ENCODE measurements at regions not wholly inside any gene's neighbourhood (a gene's known extent, or its start where the extent isn't known, plus 50 kb on each side); places are given as distances from the start of the nearest gene placed in this dataset.
"Not testable (repeated sequence)": the region's sequence is repeated elsewhere in the genome, so short reads cannot be mapped to it uniquely, and the experiment has no call there.

DNA sequence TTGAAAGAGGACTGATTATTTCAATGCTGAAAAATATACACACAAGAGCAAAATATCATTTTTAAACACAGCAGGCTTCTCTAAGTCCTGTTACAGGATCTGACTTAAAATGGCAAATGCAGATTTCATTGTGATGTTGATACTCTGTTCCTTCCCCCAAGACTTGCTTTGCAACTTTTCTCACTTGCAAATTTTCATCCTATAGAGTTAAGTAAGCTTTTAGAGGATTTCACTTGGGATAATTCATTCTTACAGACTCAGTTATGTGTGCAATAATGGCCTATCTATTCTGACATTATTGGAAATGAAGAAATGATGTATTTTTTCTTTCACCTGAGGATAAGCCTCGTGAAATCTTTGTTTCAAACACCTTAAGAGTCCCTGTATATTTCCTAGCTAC, 2403.2 kb downstream of the ARAP2 start:
- DNase-seq (ENCODE audit: low read depth), result no peak

DNA sequence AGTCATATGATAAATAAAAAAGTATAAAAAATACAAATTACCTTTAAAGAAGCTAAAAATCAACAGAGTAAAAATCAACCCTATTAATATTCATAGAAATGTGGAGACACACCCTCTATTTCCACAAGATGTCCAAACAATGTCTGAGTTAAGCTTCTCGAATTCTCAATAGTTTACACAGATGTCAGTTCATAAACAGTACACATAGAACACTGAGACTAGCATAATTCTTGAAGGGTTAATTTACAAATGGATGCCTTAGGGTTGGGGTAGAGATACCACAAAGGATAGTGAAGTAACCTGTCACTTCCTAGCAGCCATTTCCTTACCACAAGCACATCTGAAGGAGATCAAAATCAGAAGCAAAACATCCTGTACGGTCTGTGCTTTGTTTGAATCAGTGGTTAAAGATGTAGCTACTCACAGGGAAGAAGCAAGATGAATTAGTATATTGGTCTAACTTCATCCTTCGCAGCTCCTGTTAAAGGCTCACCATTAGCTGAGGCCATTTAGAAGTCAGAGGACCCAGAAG, 2393.9 kb downstream of the ARAP2 start:
- peak; percentile 26 for DNase-seq (ENCODE audit: low read depth)

DNA sequence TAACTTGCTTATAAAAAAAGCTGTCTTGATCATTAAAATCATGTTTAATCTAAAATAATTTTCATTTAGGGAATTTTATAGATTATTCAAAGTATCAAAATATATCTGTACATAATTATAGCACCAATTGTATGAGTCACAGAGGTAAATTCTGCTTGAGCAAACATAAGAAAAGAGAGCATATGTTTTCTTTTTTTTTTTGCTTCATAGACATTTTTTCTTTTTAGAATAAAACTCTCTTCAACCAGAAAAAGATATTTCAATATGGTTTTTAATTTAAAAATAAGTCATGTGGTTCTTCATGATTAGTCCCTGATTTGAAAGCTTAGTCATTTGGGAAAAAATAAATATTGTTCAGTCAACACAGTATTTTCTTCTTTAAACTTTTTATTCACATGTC, 2390.6 kb downstream of the ARAP2 start:
- not testable (repeated sequence) for DNase-seq (ENCODE audit: low read depth)

DNA sequence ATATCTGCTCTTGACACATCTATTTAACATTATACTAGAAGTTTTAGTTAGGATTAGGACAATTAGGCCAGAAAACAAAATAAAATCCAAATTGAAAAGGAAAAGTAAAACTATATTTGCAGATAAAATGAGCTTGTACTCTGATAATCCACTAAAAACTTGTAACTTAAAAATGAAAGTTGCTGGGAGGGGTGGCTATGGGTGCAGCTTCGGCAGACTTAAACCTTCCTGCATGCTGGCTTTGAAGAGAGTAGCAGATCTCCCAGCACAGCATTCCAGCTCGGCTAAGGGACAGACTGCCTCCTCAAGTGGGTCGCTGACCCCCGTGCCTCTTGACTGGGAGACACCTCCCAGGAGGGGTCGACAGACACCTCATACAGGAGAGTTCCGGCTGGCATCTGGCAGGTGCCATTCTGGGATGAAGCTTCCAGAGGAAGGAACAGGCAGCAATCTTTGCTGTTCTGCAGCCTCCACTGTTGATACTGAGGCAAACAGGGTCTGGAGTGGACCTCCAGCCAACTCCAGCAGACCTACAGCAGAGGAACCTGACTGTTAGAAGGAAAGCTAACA, 2379.9 kb downstream of the ARAP2 start:
- DNase-seq (ENCODE audit: low read depth), result no peak

DNA sequence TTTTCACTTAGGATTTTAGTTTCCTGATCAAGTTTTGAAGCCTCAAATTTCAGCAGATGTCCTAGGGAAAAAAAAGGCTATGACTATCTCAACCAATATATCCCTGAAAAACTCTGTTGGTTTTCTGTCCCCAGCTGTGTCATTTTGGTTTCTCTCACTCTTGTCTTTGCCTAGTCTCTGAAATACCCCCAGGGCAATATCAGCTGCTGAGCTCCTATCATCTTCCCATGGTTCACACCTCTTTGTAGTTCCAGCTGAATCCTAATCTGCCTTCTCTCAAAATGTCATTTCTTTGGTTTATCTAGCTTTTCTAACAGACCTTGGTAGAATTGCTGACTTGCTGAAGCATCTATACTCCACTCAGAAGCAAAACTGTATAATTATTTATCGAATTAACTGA, 2370.5 kb downstream of the ARAP2 start:
- DNase-seq (ENCODE audit: low read depth), result no peak

DNA sequence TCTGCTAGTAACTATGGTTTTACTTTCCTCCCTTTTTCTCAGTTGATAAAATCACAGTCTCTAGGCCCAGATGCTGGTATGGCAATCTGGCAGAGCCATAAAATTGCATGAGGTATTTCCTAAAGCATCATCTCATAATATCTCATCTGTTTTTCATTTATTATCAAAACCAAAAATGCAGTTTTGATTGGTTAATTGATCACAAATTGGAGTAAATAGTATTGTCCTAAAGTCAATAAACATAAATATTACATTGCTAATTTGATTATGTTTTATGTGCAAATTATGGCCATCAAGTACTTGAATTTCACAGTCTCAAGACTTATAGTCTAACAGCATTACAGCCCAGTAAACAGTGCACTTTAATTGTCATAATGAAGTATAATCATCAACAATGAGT, 2365.6 kb downstream of the ARAP2 start:
- no peak for DNase-seq (ENCODE audit: low read depth)

DNA sequence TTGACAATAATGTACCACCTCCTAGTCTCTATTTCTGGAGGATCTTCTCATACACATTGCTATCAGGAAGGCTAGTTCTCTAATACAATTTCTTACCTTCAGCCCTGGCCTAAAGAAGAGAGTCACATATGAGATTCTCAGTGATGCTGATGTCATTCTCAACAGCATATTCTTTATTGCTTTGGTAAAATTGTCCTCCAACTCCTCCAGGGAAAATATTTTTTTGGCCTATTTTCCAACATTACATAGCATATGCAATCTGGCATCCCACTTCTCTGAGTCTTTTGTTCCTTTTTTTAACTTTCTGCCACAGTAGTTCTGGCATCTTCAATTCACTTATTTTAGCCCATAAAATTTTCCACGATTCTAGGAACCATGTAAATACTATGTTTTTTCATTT, 2363.1 kb downstream of the ARAP2 start:
- DNase-seq (ENCODE audit: low read depth), result no peak

DNA sequence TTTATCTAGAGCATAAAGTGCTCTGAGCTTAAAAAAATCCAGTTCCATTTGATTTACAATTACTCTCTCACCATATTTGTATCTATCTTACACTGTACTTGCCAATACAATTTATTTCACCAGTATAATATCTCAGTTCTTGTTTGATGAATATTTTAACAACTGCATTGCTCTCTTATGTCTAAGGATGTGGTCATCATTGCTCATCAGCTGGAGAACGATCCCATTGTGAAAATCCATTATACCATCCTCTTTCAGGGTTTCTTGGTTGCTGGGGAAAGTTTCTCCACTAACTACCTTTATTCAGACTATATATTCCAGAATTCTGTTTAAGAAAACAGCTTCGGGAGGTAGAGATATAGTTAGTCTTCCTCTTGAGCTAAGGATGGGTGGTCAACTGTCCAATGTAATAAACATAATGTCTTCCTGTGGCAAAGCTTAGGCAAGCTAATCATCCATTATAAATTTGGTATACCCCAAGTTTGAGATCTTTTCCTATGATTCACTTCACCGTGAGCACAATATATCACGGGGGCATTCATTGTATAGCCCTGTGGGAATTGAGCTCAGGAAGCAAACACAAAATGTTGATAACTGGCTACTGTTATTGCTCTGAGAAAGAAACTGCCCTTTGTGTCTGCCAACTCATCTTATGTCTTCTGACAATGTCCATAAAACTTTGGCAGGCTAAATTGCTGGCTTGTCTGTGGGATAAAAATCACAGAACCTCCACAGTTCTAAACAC, 2361.9 kb downstream of the ARAP2 start:
- peak; percentile 63 for DNase-seq (ENCODE audit: low read depth)

DNA sequence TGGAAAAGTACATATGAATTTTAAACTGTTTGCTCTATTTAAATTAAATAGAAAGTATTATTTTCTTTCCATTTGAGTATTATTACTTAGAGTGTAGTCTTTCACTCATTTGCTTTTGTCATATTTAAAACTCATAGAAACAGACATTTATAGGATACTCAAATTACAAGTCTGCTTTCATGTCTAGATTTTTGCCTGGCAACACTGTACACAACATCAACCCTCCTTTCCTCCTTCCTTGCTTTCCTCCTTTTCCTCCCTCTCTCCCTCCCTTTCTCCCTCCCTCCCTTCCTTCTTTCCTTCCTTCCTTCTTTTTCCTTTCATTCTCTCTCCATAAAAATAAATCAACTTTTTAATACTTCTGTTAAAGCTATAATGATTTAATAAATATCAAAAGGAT, 2361.2 kb downstream of the ARAP2 start:
- no peak for DNase-seq (ENCODE audit: low read depth)

DNA sequence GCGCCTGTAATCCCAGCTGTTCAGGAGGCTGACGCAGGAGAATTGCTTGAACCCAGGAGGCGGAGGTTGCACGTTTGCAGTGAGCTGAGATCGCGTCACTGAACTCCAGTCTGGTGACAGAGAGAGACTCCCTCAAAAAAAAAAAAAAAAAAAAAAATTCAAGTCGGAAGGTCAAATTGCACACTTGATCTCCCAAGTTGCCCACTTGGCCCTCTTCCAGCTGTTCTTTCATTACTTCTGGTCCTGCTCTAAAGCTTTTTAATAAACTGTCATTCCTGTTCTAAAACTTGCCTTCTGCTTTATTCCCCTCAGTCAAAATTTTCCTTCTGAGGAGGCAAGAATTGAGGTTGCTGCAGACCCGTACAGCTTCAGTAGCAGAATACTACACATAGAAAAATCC, 2358.0 kb downstream of the ARAP2 start:
- DNase-seq (ENCODE audit: low read depth), result no peak

DNA sequence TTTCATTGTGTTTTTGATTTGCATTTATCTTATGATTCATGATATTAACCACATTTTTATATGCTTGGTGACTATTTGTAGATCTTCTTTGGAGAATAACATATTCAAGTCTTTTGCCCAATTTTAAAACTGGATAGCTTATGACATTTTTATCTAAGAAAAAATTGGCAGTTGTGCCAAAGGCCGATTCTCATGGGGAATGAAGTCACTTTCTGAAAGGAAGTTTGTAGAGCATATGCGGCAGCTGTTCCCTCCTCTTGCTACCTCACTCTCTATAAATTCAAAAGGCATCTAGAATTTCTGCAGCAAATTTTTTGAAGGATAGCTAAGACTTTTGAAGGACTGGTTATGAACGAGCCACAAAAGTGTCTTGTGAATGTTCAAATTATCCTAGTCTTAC, 2353.5 kb downstream of the ARAP2 start:
- DNase-seq (ENCODE audit: low read depth), result no peak

DNA sequence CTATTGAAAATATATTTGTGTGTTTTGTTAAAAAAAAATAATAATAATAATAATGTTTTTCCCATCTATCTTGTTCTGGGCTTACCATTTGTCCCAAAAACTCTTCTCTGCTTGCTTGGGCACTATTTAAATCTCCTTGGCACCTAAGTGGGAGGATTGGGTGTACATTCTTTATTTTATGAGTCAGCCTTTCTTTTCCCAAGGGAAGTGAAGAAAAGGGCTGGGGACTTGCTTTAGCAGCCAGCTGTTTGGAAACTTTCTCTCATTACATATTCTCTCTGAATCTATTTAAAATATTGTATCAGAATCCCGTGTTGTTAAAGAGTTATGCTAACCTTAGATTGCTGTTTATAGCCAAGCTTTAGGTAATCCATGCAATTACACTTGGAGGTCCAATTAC, 2332.4 kb downstream of the ARAP2 start:
- DNase-seq (ENCODE audit: low read depth), result peak; percentile 27

DNA sequence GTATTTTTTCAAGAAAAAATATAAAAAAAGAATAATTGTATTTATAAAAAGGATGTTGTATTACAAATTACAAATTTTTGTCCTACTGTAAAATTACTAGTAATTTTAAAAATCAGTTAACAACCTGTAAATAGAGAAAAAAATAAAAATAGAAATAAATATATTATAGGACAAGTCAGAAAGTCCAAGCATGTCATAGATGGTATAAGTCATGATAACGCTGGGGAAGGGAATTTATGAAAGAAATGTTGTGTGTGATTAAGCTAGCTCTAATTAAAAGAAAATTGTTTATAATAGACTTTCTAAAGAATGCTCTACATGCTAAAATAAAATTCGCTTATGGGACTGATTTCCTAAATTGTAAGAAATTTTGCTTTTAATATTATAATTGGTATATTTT, 2329.9 kb downstream of the ARAP2 start:
- no peak for DNase-seq (ENCODE audit: low read depth)

DNA sequence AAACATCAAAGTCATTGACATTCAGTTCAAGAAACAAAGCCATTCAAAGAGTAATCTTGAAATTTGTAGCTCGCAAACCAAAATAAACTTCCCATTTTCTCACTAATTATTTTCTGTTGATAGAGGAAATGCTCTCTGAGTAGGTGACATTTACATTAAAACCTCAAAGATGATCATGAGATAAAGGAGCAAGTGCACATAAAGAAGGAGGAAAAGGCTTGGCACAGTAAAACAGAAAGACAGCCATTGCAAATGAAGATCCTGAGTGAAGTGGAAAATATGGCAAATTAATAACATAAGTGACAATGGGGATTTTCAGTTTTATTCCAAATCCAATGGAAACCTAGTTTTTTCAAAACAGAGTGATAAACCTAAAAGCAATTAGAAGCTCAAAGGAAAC, 2320.8 kb downstream of the ARAP2 start:
- DNase-seq (ENCODE audit: low read depth), result no peak

DNA sequence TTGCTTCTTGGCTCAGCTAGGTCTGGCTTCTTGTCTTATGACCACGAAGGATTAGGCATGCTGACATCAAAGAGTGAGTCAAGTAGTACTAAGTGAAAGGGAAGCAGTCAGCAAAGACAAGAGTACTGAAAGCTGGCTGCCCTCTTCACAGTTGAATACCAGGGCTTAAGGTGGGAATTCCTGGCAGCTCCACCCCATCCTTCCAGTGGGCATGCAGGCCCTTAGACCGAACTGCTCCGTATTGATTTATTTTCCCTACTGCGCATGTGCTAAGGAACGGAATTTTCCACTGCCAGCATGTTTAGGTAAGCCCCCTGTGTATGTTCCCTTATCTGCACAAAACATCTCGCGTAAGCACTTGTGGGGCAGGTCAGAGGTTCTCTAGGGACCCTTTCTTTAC, 2320.1 kb downstream of the ARAP2 start:
- DNase-seq (ENCODE audit: low read depth), result peak; percentile 65

DNA sequence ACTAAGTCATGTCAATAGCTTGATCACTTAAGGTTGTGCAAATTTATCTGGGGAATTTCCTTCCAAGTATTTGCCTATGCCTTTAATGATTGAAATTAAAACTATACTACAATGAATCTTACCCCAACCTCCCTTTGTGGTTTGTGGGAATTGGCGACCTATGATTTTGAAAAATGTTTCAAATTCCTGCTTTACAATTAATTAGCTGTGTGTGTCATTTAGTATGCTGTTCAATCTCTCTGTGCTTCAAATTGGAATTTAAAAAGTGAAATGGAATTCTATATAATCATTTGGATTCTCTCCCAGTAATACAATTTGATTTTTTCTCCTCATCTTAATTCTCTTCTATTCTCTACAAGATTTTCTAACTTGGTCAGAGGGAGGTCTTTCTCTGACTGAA, 2319.5 kb downstream of the ARAP2 start:
- no peak for DNase-seq (ENCODE audit: low read depth)

DNA sequence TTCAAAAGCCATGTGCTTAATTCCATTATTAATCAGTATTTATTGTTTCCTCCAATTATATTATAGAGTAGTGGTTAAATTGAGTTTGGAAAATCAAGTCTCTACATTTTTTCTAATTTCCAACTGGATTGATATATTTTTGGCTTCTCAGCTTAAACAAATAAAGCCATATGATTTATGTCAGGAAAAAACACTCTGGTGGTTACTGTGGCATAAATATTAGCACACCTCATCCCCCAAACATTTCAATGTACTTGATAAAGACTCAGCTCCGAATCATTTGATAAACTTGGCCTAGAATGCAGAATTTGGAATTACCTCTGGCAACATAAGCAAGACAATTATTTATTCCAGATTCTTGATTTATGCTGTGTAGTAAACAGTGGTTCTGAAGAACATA, 2313.8 kb downstream of the ARAP2 start:
- no peak for DNase-seq (ENCODE audit: low read depth)

DNA sequence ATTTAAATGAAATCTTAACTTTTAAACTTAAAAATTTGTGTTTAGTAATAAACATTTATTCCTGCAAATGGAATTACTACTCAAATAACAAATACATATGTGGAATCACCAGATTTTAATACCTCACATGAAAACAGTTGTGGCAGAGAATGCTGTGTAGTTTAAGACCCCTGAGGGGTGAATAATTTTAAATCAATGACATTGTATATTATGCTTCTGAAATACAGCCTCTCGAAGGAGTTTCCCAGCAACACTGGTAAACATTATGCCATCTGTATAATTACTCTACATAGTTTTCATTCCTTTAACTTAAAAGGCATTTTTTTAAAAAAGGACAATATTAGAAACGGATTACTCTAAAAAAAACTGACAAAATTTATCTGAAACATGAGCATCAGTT, 2313.3 kb downstream of the ARAP2 start:
- DNase-seq (ENCODE audit: low read depth), result no peak

DNA sequence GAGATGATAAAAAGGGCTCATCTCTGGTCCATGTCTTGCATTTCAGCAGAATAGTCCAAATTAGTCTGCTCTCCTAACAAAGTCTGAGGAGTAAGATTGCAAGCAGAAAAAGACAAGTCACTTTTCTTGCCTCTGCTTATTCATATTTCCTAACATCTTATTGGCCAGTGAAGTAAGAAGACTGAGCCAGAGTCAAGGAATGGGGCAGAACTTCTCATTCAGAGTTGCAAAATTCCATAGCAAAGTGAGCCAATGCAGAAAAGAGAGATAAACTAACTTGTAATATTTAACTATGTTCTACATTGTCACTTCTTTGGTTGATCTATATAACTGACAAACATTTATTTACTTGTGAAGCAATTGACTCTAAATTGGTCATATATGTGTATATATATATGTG, 2304.0 kb downstream of the ARAP2 start:
- no peak for DNase-seq (ENCODE audit: low read depth)

DNA sequence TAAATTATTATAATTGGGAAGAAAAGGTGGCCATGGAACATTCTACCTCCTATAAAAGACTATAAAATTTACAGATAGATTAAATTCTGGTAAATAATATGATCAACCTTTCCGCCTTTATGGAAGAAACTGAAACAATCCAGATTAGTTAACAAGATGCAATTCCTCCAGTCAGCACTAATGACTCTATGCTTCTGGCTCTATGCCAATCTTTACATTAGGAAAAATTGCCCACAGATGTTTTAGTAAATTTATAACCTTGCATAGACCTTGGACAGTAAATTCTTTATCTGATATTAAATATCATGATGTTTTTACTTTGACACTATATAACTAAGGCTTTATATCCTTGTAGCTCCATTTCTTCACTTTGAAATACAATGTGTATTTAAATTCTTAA, 2302.5 kb downstream of the ARAP2 start:
- no peak for DNase-seq (ENCODE audit: low read depth)

DNA sequence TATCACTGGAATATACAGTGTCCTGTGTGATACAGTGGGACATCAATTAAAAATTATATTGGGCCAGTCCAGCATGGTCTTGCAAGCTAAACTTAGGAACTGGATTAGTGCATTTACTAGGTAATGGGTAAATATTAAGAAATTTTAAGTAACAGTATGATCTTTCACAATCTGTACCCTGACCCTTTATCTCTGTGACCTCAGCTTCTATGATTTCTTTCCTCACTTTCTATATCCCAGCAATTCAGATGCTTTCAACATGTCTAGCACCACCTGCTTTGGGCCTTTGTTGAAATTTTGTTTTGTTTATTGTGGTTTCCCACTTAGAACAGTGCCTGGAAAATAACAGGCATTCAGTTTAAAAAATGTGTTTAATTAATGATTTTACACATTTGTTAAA, 2295.4 kb downstream of the ARAP2 start:
- DNase-seq (ENCODE audit: low read depth), result no peak

DNA sequence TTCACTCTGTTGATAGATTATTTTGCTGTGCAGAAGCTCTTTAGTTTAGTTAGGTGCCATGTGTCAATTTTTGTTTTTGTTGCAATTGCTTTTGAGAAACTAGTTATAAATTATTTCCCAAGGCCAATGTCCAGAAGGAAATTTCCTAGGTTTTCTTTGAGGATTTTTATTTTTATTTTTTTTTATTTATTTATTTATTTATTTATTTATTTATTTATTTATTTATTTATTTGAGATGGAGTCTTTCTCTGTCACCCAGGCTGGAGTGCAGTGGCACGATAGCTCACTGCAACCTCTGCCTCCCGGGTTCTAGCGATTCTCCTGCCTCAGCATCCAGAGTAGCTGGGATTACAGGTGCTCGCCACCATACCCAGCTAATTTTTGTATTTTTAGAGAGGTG, 2290.5 kb downstream of the ARAP2 start:
- not testable (repeated sequence) for DNase-seq (ENCODE audit: low read depth)

DNA sequence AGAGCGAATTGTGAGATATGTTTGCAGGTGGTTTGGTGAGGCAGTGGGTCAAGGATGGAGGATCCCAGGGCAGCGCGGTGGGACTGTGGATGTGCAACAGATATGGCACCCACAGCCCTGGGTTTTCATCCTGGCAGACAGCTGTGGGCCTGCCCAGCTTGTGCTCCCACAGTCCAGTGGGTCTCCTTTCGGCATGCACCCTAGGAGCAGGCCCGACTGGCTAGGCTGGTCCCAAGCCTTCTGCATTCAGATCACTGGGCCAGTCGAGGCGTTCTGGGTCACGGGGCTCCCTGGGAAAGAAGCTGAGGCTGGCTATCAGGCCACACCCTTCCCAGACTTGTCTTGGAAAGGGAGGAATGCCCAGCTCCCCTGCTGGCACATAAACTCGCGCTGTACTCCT, 2289.6 kb downstream of the ARAP2 start:
- DNase-seq (ENCODE audit: low read depth), result no peak
